ENCODE measurements at regions not wholly inside any gene's neighbourhood (a gene's known extent, or its start where the extent isn't known, plus 50 kb on each side); places are given as distances from the start of the nearest gene placed in this dataset.

- TF ChIP-seq, protein P1, sequence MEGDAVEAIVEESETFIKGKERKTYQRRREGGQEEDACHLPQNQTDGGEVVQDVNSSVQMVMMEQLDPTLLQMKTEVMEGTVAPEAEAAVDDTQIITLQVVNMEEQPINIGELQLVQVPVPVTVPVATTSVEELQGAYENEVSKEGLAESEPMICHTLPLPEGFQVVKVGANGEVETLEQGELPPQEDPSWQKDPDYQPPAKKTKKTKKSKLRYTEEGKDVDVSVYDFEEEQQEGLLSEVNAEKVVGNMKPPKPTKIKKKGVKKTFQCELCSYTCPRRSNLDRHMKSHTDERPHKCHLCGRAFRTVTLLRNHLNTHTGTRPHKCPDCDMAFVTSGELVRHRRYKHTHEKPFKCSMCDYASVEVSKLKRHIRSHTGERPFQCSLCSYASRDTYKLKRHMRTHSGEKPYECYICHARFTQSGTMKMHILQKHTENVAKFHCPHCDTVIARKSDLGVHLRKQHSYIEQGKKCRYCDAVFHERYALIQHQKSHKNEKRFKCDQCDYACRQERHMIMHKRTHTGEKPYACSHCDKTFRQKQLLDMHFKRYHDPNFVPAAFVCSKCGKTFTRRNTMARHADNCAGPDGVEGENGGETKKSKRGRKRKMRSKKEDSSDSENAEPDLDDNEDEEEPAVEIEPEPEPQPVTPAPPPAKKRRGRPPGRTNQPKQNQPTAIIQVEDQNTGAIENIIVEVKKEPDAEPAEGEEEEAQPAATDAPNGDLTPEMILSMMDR (IDR thresholded peaks at IDR 0.05; ENCODE audit: poor library complexity, severe bottlenecking): no peak
- no peak for TF ChIP-seq EZH2 (IDR thresholded peaks at IDR 0.05; ENCODE audit: borderline replicate concordance, insufficient read depth, low read length, poor library complexity, severe bottlenecking)
- TF ChIP-seq REST (IDR thresholded peaks at IDR 0.05; ENCODE audit: borderline replicate concordance): no peak
- no peak for TF ChIP-seq EP300 (conservative IDR thresholded peaks at IDR 0.05; ENCODE audit: poor library complexity, severe bottlenecking)
- TF ChIP-seq SMC3 (conservative IDR thresholded peaks at IDR 0.05; ENCODE audit: poor library complexity): no peak
- TF ChIP-seq POLR2AphosphoS5 (IDR thresholded peaks at IDR 0.05): no peak
- TF ChIP-seq RAD21 (conservative IDR thresholded peaks at IDR 0.05): no peak
- TF ChIP-seq MXI1 (conservative IDR thresholded peaks at IDR 0.05; ENCODE audit: poor library complexity, severe bottlenecking): no peak
- TF ChIP-seq TAF1 (IDR thresholded peaks at IDR 0.05; ENCODE audit: low read depth): no peak
These were observed 260.2 kb upstream of the ANKRD55 start for GRCh38 chr5:56493308-56493707.
